NCI-H82 (cell line): ENCODE measurements at regions not wholly inside any gene's neighbourhood (a gene's known extent, or its start where the extent isn't known, plus 50 kb on each side); places are given as distances from the start of the nearest gene placed in this dataset.

Source experiments
- DNase-seq: peaks from one replicate; lab custom pipeline; 2025; lab: John Stamatoyannopoulos, UW

GRCh38 chr7:84617265-84618030 lies 422.9 kb upstream of the SEMA3A start:
- DNase-seq = no peak

- DNase-seq = no peak
Observed at GRCh38 chr7:84614821-84615501, 420.4 kb upstream of the SEMA3A start.

- no peak for DNase-seq
Observed at GRCh38 chr7:84612981-84613681, 418.5 kb upstream of the SEMA3A start.

GRCh38 chr7:84611391-84611790 lies 416.8 kb upstream of the SEMA3A start:
- no peak for DNase-seq

- DNase-seq = no peak
Observed at GRCh38 chr7:84610390-84610789, 415.8 kb upstream of the SEMA3A start.

- DNase-seq = no peak
Observed at GRCh38 chr7:84605301-84605700, 410.7 kb upstream of the SEMA3A start.

- DNase-seq = no peak
Observed at GRCh38 chr7:84603545-84603944, 409.0 kb upstream of the SEMA3A start.

GRCh38 chr7:84595026-84595425 lies 400.4 kb upstream of the SEMA3A start:
- no peak for DNase-seq

- DNase-seq = no peak
Observed at GRCh38 chr7:84591897-84592296, 397.3 kb upstream of the SEMA3A start.

GRCh38 chr7:84589012-84589411 lies 394.4 kb upstream of the SEMA3A start:
- no peak for DNase-seq

- no peak for DNase-seq
Observed at GRCh38 chr7:84583331-84583730, 388.7 kb upstream of the SEMA3A start.

GRCh38 chr7:84582747-84583146 lies 388.2 kb upstream of the SEMA3A start:
- no peak for DNase-seq

GRCh38 chr7:84578825-84579224 lies 384.2 kb upstream of the SEMA3A start:
- DNase-seq = no peak

GRCh38 chr7:84568781-84569180 lies 374.2 kb upstream of the SEMA3A start:
- DNase-seq = no peak

- no peak for DNase-seq
Observed at GRCh38 chr7:84565345-84566074, 370.9 kb upstream of the SEMA3A start.

GRCh38 chr7:84553711-84554110 lies 359.1 kb upstream of the SEMA3A start:
- no peak for DNase-seq

- no peak for DNase-seq
Observed at GRCh38 chr7:84549409-84549808, 354.8 kb upstream of the SEMA3A start.

- no peak for DNase-seq
Observed at GRCh38 chr7:84548366-84549365, 354.1 kb upstream of the SEMA3A start.

- DNase-seq = no peak
Observed at GRCh38 chr7:84547331-84547730, 352.7 kb upstream of the SEMA3A start.

- DNase-seq = no peak
Observed at GRCh38 chr7:84546403-84546802, 351.8 kb upstream of the SEMA3A start.

GRCh38 chr7:84538268-84538667 lies 343.7 kb upstream of the SEMA3A start:
- DNase-seq = no peak
